Activated CD4-positive, alpha-beta T cell treated with anti-CD3 and anti-CD28 coated beads, Interleukin-2, Interleukin-4, amounts not matched to agents 100 ng/mL and 50 ng/mL, durations not matched to agents 16 hours and 8 hours (primary cell): ENCODE measurements at regions not wholly inside any gene's neighbourhood (a gene's known extent, or its start where the extent isn't known, plus 50 kb on each side); places are given as distances from the start of the nearest gene placed in this dataset.
A peak's percentile ranks its signal among the peaks of the same experiment; 100 is the strongest.

Source experiments
- DNase-seq: peaks from one replicate; pipeline ENCODE4 v3.0.0-alpha.2; 2020; ENCODE audit warnings: low spot score

- DNase-seq, result no peak
Measured at GRCh38 chr2:215685238-215685990, 249.5 kb upstream of the FN1 start.

DNA sequence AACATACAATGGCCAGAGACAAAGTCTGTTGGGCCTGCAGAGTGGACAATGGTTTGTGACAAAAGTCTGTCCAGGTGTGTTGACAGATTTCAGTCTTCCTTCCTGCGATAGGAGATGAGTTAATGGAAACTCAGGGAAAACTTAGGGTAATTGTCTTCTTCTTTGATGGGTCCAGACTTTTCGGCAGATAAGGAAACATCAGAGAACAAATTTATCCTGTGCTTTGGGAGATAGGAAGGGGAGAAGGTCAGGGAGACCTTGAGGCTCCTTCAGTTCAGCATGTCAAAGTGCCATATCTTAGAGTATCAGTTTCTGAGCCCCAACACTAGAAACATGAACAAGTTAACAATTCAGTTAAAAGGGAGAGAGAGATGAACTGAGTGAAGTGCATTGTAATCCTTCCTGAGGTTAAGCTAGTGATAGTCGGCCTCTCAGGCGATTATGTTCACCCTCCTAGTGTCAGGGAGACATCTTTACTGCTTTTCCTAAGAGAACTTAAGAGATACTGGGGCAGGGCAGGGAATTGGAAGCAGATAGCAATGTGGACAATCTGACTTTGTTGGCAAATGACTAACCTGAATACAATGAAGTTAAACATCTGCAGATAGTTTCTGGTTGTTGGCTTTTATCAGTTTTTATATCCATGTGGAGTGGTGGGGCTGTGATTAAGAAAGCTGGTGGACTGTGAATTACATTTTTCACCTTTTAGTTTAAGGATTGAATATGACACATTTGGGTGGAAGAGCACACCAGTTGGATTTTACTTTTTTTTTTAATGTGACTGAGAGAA is 248.8 kb upstream of the FN1 start:
- DNase-seq, result no peak

- no peak for DNase-seq
Measured at GRCh38 chr2:215683295-215683694, 247.4 kb upstream of the FN1 start.

DNA sequence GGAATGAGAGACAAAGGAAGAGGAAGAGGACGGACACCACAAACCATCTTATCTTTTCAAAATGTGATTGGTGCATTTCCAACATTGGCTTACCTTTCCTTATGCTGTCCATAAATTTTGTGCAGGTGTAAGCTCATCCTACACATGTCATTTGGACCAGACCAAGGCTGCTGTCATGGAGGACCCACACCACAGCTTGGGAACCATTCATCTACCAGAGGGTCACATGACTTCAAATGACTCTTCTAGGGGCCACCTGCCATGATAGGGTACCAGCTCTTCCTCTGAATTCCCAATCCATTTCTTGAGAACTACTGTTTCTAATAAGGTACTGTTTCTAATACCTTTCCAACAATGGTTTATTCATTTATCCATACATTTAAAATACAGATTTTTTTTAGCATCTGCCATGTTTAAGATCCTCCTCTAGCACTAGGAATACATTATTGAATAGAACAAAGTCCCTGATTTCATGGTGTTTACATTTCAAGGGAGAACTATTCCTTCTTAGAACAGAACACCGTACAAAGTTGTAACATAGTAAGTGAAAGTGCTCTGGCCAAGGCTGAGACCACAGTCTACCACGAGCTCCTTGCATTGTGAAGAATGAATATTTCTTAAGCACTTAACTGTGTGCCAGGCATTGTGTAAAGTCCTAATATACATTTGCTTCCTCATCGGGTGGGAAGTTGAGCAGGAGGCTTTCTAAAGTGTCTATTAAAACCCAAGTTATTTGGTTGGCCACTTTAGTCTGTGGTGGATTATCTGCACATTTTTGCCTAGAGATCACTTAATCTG is 246.1 kb upstream of the FN1 start:
- DNase-seq, result no peak

DNA sequence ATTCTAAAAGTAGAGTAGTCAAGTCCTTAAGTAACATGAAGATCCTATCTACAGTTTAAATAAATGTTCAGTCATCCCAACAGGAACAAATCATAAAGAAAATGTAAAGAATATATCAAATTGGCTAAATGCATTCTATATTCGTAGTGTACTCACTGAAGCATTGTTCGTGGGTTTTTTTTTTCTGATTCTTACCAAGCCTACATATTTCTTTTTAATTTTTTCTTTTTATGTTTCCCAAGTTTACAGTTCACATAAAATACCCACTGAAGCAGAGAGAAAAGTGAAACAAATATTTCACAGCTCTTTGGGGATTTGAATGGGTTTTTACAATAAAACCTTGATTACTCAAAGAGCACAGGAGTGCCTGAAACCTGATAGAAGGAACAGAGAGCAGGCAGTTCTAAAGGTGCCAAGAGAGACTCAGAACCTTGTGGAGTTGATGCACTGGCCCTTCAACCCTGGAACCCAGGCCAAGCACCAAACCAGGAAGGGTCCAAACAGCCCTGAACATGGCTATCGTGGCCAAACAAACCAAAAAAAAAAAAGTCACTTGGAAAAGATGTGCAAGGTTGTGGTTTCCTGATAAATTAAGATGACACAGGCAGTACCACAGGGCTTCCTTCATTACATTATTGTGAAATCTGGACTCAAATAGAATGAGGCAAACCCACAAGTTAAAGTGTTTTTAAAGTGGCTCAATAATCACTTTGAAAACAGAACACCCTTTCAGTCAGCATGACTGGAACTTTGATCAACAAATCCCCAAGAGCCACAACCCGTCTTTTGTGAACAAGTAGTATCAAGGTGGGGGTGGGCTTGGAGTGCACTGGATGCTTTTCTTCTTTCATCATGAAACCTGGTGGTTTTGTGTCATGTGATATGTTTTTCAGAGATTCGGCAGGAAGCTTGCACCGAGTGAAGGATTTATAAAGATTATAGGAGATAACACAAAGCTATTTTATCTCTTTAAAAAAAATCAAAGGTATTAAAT is 245.0 kb upstream of the FN1 start:
- peak; percentile 44 for DNase-seq

DNA sequence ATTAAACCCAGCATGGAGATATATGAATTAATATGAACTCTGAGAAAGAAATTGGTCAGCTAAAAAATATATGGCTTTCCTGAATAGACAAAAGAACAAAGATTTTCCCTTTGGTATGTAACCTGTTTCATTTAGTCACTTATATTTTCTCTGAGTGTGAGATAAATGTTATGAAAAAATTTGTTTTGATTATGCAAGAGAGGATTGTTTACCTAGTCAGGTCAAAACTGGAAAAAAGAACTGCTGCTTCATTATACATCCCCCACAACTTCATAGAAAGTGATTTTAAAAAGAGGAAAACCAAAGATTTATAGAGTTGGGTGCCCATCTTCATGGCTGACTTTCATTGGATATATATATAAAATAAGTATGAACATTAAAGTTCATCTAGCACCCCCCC is 242.2 kb upstream of the FN1 start:
- DNase-seq, result no peak

- no peak for DNase-seq
Measured at GRCh38 chr2:215677481-215677880, 241.6 kb upstream of the FN1 start.

DNA sequence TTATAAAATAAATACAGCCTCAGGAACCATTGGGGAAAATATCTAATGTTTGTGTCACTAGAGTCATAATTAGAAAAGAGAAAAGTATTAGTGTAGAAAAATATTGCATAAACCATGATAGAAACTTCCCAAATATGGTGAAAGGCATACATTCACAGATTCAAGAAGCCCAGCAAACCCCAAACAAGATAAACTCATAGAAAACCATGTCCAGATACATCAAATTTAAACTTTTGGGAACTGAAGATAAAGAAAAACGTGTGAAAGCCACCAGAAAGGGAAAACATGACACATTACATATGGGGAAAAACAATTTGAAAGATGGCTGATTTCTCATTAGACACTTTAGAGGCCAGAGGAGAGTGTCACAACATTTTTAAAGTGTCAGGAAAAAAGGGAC is 236.5 kb upstream of the FN1 start:
- DNase-seq, result no peak

GRCh38 chr2:215671691-215672090 is 235.8 kb upstream of the FN1 start:
- DNase-seq, result no peak

- DNase-seq, result no peak
Measured at GRCh38 chr2:215671244-215671643, 235.4 kb upstream of the FN1 start.

- no peak for DNase-seq
Measured at GRCh38 chr2:215670396-215670795, 234.5 kb upstream of the FN1 start.

DNA sequence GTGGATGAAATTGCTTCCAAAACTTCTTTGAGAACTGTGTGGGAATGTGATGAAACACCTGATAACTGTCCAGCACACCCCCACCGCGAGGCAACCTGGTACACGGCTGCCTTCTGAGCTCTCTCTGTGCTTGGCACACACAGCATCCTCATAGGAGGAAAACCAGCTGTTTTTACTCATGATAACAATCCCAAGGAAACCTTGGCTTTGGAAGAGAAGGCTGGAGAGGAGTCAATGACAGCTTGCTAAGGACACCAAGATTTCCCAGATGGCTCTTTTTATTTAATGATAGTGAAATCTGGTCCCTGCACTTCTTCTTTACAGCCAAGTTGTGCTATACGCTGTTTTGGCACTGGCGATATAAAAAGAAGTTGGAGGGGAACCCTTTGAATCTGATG is 232.5 kb upstream of the FN1 start:
- DNase-seq, result no peak

DNA sequence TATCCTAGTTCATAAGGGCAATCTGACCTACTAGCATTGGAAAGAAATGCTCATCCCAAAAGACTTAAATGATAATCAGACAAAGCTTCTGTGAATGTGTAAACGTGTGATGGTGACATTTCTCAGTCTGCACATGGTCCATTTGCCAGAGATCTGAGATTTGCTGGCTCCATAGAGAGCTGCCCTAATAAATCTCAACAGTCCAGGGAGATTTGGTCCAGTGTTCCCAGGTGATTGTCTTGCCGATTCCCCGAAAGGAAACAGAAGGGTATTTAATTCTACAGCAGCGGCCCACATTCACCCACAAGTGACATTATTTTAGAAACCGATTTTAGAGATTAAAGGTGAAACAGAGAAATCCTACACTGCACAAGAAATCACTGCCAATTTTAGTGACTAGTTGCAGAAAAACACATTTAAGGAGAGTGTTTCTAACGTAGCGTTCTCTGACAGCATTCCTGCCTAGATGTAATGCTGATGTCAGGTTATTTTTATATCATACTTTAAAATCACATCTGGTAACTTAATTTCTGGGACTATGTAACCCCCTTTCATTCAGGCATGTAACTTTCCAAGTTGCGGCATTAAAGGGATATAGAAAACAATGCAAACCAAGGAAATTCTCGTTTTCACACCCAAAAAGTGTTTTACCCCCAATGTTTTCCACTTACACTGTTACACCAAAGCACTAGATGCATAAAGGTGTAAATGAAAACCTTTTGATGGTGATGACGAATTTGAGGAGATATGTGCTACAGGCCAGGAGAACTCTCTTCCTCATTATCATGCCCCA is 231.9 kb upstream of the FN1 start:
- no peak for DNase-seq

- DNase-seq, result peak; percentile 51
Measured at GRCh38 chr2:215664847-215665525, 229.1 kb upstream of the FN1 start.

- DNase-seq, result no peak
Measured at GRCh38 chr2:215662715-215663114, 226.8 kb upstream of the FN1 start.

DNA sequence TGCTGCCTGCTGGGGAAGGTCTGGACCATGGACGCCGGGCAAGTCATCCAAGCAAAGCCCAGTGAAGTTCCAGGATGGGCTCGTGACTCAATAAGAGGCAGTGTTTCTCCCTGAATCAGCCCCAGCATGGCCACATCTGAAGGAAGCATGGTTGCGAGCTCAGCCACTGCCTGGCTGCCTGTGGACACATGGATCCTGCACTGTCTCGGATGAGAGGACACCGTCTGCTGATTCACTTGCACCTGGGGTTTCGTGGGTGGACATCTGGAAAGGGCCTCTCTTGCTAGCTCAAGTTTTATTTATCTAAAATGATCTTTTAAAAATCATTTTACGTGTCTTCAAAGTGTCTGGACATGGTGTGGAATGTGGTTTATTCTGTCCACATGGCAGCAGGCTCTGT is 224.8 kb upstream of the FN1 start:
- no peak for DNase-seq

DNA sequence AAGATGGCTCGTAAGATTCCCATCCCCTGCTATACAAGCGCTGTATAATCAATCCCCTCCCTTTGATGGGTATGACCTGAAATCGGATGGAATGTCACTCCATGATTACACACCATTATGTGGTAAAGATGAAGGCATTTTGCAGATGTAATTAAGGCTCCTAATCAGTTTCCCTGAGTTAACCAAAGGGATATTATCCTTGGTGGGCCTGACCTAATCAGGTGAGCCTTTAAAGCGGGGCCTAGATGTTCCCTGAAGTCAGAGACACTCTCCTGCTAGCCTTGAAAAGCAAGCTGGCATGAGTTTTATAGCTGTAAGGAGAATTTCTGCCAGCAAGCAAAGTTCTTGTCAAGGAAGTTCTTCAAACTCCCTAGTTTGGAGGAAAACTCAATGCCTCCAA is 223.8 kb upstream of the FN1 start:
- DNase-seq, result no peak

DNA sequence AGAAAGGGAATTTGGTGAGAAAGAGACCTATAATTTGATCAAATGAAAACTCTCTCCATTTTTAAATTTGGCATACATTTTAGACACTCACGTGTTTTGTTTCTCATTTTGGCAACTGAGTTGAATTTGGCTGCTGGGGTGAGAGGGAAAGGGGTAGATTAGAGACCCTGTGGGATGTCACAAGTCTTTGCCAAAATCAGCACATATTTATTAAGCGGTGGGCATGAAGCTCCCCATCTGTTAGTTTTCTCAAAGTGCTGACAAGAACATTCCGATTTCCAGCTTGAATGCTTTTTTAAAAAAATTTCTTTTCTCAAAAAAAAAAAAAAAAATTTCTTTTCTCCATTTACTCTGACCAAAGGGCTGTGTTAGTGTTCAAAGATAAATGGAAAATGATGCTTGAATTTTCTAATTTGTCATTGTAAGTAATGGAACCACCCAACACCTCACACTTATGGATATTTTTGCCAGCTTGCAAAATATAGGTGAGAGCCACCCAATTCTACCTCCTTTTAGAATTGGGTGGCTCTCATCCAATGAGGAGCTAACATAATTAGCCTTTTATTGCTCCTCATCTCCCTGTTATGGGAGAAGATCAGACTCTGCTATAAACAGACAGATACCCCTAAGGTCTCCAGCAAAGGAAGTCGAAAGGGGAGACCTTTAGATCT is 222.9 kb upstream of the FN1 start:
- no peak for DNase-seq

- DNase-seq, result no peak
Measured at GRCh38 chr2:215657844-215658243, 222.0 kb upstream of the FN1 start.
